ENCODE measurements at regions not wholly inside any gene's neighbourhood (a gene's known extent, or its start where the extent isn't known, plus 50 kb on each side); places are given as distances from the start of the nearest gene placed in this dataset.

GRCh38 chr4:188554413-188554812, 415.2 kb downstream of the TRIML1 start:
- H3K36me3 Mint-ChIP-seq (ENCODE audit: low read depth): no peaks in the 10 kb centered on the region
- 85 to 87% methylated on average over 4 of the region's 4 CpGs for WGBS, 2 experiments (ENCODE audit: insufficient coverage in 1 of 2, insufficient read length in 1 of 2)
- Histone ChIP-seq H3K27ac (ENCODE audit: low read depth, low read length) (no peak overlapping the region), H3K36me3 (ENCODE audit: control insufficient read depth, insufficient read depth, low read length) (no peaks in the 10 kb centered on the region), H3K9me3 (ENCODE audit: control insufficient read depth, low read length) (no peaks in the 10 kb centered on the region), H3K27me3 (ENCODE audit: control insufficient read depth, insufficient read depth, low read length, poor library complexity, severe bottlenecking) (no peaks in the 10 kb centered on the region), H3K4me1 (ENCODE audit: control insufficient read depth, insufficient read depth, low read length) (no peaks in the 10 kb centered on the region), H3K9ac (ENCODE audit: extremely low read depth, low read length, poor library complexity, severe bottlenecking) (no peak overlapping the region), H3K4me3 (ENCODE audit: low read length) (no peak overlapping the region)
- H3K4me3 Mint-ChIP-seq: no peak overlapping the region
- no peaks in the 10 kb centered on the region for H3K4me1 Mint-ChIP-seq
- DNase-seq: no peak
- no peak for TF ChIP-seq CTCF (conservative IDR thresholded peaks at IDR 0.05)
- H3K9me3 Mint-ChIP-seq: peaks cover 3% of the 10 kb centered on the region
- no peak overlapping the region for H3K27ac Mint-ChIP-seq
- no peaks in the 10 kb centered on the region for H3K27me3 Mint-ChIP-seq (ENCODE audit: insufficient read depth)

GRCh38 chr4:188573104-188573503, 433.9 kb downstream of the TRIML1 start:
- 90 to 94% methylated on average over 3 of the region's 3 CpGs for WGBS, 2 experiments (ENCODE audit: insufficient coverage in 1 of 2, insufficient read length in 1 of 2)
- Mint-ChIP-seq H3K4me1 (peaks cover 3% of the 10 kb centered on the region), H3K4me3 (no peak overlapping the region), H3K36me3 (ENCODE audit: low read depth) (no peaks in the 10 kb centered on the region), H3K27me3 (ENCODE audit: insufficient read depth) (no peaks in the 10 kb centered on the region), H3K9me3 (peaks cover 3% of the 10 kb centered on the region), H3K27ac (no peak overlapping the region)
- no peak for TF ChIP-seq CTCF (conservative IDR thresholded peaks at IDR 0.05)
- no peak for DNase-seq
- Histone ChIP-seq H3K27me3 (ENCODE audit: control insufficient read depth, insufficient read depth, low read length, poor library complexity, severe bottlenecking) (no peaks in the 10 kb centered on the region), H3K27ac (ENCODE audit: low read depth, low read length) (no peak overlapping the region), H3K9me3 (ENCODE audit: control insufficient read depth, low read length) (no peaks in the 10 kb centered on the region), H3K36me3 (ENCODE audit: control insufficient read depth, insufficient read depth, low read length) (no peaks in the 10 kb centered on the region), H3K4me3 (ENCODE audit: low read length) (no peak overlapping the region), H3K4me1 (ENCODE audit: control insufficient read depth, insufficient read depth, low read length) (no peaks in the 10 kb centered on the region), H3K9ac (ENCODE audit: extremely low read depth, low read length, poor library complexity, severe bottlenecking) (no peak overlapping the region)

GRCh38 chr4:188578657-188579056, 439.4 kb downstream of the TRIML1 start:
- Mint-ChIP-seq H3K4me3 (no peak overlapping the region), H3K36me3 (ENCODE audit: low read depth) (no peaks in the 10 kb centered on the region), H3K9me3 (no peaks in the 10 kb centered on the region), H3K27me3 (ENCODE audit: insufficient read depth) (no peaks in the 10 kb centered on the region), H3K27ac (no peak overlapping the region), H3K4me1 (no peaks in the 10 kb centered on the region)
- Histone ChIP-seq H3K27me3 (ENCODE audit: control insufficient read depth, insufficient read depth, low read length, poor library complexity, severe bottlenecking) (no peaks in the 10 kb centered on the region), H3K4me3 (ENCODE audit: low read length) (no peak overlapping the region), H3K36me3 (ENCODE audit: control insufficient read depth, insufficient read depth, low read length) (no peaks in the 10 kb centered on the region), H3K27ac (ENCODE audit: low read depth, low read length) (no peak overlapping the region), H3K9me3 (ENCODE audit: control insufficient read depth, low read length) (no peaks in the 10 kb centered on the region), H3K9ac (ENCODE audit: extremely low read depth, low read length, poor library complexity, severe bottlenecking) (no peak overlapping the region), H3K4me1 (ENCODE audit: control insufficient read depth, insufficient read depth, low read length) (no peaks in the 10 kb centered on the region)
- 67 to 88% methylated on average over 1 of the region's 1 CpG for WGBS, 2 experiments (ENCODE audit: insufficient coverage in 1 of 2, insufficient read length in 1 of 2)
- TF ChIP-seq CTCF (conservative IDR thresholded peaks at IDR 0.05): no peak
- DNase-seq: no peak

Measured in endodermal cell (in vitro differentiated cells).